ENCODE measurements at regions not wholly inside any gene's neighbourhood (a gene's known extent, or its start where the extent isn't known, plus 50 kb on each side); places are given as distances from the start of the nearest gene placed in this dataset.

DNA sequence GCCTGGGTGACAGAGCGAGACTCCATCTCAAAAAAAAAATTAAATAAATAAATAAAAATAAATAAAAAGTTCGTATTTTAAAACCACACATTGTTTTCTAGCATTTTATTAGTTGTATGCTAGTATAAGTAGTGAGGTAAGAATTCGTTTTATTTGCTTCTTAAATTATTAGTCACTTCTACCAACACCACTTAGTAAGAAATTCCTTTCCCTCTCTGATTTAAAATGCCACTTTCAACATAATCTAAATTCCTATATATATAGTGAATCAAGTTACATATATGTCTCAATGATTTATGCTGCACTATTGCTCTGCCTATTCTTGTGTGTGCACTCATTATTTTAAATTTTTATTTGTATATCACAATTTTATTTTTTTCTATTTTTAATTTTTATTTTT is 72.1 kb downstream of the MAGEC1 start:
- WGBS, 2 donors (ENCODE audit: low coverage in 1 of 2), result 28 to 75% methylated on average over 2 to 3 of the region's 3 CpGs
- H3K27ac ChIP-seq, result no peak overlapping the region
- no peaks in the 10 kb centered on the region for H3K4me1 ChIP-seq
- no peaks in the 10 kb centered on the region for H3K36me3 ChIP-seq
- no peak for ATAC-seq
- H3K27me3 ChIP-seq, result no peaks in the 10 kb centered on the region
- no peak for TF ChIP-seq POLR2A (IDR thresholded peaks at IDR 0.05)
- TF ChIP-seq, protein P1, sequence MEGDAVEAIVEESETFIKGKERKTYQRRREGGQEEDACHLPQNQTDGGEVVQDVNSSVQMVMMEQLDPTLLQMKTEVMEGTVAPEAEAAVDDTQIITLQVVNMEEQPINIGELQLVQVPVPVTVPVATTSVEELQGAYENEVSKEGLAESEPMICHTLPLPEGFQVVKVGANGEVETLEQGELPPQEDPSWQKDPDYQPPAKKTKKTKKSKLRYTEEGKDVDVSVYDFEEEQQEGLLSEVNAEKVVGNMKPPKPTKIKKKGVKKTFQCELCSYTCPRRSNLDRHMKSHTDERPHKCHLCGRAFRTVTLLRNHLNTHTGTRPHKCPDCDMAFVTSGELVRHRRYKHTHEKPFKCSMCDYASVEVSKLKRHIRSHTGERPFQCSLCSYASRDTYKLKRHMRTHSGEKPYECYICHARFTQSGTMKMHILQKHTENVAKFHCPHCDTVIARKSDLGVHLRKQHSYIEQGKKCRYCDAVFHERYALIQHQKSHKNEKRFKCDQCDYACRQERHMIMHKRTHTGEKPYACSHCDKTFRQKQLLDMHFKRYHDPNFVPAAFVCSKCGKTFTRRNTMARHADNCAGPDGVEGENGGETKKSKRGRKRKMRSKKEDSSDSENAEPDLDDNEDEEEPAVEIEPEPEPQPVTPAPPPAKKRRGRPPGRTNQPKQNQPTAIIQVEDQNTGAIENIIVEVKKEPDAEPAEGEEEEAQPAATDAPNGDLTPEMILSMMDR (IDR thresholded peaks at IDR 0.05), result no peak
- TF ChIP-seq EP300 (IDR thresholded peaks at IDR 0.05), result no peak
- TF ChIP-seq POLR2AphosphoS5 (IDR thresholded peaks at IDR 0.05), result no peak
- H3K4me3 ChIP-seq, result no peak overlapping the region
- H3K9me3 ChIP-seq, result no peaks in the 10 kb centered on the region

DNA sequence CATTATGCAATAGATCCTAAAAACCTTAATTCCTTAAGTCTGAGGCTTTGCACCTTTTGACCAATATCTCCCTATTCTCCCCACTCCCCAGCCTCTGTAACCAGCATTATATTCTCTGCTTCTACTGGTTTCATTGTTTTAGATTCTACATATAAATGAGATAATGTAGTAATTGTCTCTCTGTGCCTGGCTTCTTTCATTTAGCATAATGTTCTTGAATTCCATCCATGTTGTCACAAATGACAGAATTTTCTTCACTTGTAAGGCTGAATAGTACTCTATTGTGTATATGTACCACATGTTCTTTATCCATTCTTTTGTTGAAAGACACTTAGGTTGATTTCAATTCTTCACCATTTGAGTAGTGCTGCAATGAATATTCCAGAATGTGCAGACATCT is 66.0 kb downstream of the MAGEC1 start:
- no peak for ATAC-seq
- no peak overlapping the region for H3K27ac ChIP-seq
- no peak for TF ChIP-seq EP300 (IDR thresholded peaks at IDR 0.05)
- TF ChIP-seq, protein P1 (IDR thresholded peaks at IDR 0.05), result no peak
- TF ChIP-seq POLR2AphosphoS5 (IDR thresholded peaks at IDR 0.05), result no peak
- TF ChIP-seq POLR2A (IDR thresholded peaks at IDR 0.05), result no peak

DNA sequence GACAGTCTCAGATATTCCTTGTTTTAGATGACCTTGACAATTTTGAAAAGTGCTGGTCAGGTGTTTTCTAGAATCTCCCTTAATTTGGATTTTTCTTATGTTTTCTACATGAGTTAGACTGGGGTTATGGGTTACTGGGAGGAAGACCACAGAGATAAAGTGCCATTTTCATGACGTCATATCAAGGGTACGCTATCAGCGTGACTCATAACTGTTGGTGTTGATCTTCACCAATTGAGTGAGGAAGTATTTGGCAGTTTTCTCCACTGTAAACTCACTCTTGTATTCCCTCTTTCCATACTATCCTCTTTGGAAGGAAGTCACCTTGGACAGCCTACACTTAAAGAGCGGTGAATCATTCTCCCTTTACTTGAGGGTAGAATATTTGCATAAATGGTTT is 56.9 kb downstream of the MAGEC1 start:
- Histone ChIP-seq H3K36me3 (no peaks in the 10 kb centered on the region), H3K4me3 (no peak overlapping the region), H3K27me3 (no peaks in the 10 kb centered on the region), H3K27ac (no peak overlapping the region), H3K4me1 (no peaks in the 10 kb centered on the region), H3K9me3 (no peaks in the 10 kb centered on the region)
- no peak for ATAC-seq
- TF ChIP-seq POLR2A (IDR thresholded peaks at IDR 0.05) (no peak), EP300 (IDR thresholded peaks at IDR 0.05) (no peak), POLR2AphosphoS5 (IDR thresholded peaks at IDR 0.05) (no peak)
- TF ChIP-seq, protein P1 (IDR thresholded peaks at IDR 0.05), result no peak
- WGBS, 2 donors (ENCODE audit: low coverage in 1 of 2), result 94 to 95% methylated on average over 4 of the region's 4 CpGs

More for the DNA sequence above, 66.0 kb downstream of the MAGEC1 start:
- no peaks in the 10 kb centered on the region for H3K9me3 ChIP-seq
- H3K36me3 ChIP-seq, result no peaks in the 10 kb centered on the region
- no peak overlapping the region for H3K4me3 ChIP-seq
- H3K27me3 ChIP-seq, result no peaks in the 10 kb centered on the region
- H3K4me1 ChIP-seq, result no peaks in the 10 kb centered on the region
